DMS153 treated with DMSO at 0.1 percent for 48 hours (cell line): ENCODE measurements at regions not wholly inside any gene's neighbourhood (a gene's known extent, or its start where the extent isn't known, plus 50 kb on each side); places are given as distances from the start of the nearest gene placed in this dataset.

Experiments used
- DNase-seq: peaks from one replicate; lab custom pipeline; 2025; ENCODE audit not compliant: unreplicated experiment; lab: John Stamatoyannopoulos, UW

DNA sequence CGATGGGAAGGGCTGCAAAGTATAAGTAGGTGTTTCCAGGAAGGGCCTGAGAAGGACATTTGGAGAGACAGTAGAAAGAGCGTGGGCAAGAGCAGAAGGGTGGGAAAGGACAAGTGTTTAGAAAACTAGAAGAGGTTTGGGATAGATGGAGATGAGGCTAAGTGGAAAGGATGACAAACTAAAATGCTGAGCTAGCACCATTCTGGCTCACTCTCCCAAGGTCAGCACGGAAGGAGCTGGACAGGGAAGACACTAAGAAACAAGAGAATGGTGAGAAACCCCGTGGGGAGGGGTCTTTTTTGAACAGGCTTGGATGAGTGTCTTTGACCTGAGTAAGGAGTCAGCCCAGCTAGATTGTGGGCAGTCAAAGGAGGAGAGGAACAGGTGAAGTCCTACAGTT lies 286.0 kb downstream of the CDK5RAP2 start:
- DNase-seq, result no peak

DNA sequence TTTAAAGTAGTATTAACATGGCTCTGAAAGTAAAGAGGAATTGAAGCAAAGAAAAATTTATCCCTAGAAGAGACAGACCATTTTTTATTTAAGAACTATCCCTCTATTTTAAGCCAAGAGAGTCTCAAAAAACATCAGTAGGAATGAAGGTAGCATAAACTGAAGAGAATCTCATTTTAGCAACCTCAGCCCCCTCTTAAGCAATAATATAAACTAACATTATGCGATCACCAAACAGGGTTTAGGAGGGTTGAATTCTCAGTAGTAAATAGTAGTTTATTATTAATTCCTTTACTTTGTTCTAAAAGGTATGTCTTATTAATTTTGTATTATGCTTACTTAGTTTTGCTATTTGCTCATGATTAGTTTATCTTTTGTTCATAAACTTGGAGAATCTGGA lies 287.4 kb downstream of the CDK5RAP2 start:
- DNase-seq, result no peak

DNA sequence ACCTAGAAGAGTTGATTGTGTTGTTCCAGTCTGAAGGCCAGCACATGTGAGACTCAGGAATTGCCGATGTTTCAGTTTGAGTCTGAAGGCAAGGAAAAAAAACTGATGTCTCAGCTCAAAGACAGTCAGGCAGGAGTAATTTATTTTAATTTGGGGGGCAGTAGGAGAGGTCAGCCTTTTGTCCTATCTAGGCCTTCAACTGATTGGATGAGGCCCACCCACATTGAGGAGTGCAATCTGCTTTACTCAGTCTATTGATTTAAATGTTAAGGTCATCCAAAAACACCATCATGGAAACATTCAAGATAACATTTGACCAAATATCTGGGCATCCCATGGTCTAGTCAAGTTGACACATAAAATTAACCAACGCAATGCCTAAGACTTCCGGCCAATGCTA lies 288.9 kb downstream of the CDK5RAP2 start:
- no peak for DNase-seq

DNA sequence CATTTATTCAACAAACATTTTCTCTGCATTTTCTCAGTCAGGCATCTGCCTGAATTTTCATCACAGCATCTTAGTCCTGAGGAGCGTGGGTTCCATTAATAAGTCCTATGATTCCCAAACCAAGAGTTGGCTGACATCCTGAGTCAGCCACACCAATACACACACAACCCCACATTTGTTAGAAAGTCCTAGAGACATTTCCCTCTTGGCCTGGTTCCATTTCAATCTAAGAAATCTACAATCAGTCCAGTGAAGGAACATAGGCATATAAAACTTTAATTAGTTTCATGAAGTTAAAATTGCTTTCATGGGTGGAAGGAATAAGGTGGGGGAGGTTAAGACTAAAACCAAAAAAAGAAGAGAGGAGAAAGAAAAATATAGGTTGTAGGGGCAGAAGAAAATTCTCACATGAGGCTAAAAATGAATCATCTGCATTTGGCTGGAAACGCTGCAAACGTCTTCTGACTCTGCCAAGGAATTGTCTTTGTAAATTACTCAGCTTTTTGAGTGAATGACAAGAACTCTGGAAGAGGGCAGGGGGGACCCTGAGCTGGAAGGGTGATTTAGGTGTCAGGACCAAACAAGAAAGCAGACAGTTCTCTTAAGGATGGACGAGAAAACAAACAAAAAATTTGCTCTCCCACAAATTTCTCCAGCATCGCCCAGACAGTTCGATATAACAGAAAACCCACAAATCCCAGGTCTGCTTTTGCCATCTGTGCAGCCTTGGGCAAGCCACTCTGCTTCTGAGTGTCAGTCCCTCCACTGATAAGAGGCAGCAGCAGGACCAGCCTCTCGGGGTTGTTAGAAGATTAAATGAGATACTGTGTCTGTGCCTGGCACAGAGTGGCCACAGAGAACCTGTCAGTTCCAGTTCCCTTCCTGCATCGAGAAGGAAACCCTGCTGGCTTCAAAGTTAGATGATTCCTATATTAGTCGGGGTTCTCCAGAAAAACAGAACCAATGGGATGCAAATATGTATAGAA lies 289.7 kb downstream of the CDK5RAP2 start:
- no peak for DNase-seq

DNA sequence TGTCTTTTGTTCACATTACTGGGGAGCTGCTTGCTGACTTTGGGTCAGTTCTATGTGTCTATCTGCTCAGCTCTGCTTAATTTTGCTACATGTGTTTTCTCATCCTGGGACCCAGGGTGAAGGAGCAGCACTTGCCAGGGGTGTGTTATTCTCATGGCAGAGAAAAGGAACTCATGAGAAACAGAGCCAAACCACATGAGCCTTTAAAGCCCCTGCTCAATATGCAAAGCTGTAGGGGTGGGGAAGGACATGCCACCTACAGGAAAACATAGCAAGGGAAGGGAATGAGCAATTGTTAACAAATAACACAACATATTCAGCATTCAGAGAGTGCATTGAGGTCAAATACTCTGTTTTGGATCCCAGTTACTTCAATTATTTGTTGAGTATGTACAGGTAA lies 290.9 kb downstream of the CDK5RAP2 start:
- no peak for DNase-seq

DNA sequence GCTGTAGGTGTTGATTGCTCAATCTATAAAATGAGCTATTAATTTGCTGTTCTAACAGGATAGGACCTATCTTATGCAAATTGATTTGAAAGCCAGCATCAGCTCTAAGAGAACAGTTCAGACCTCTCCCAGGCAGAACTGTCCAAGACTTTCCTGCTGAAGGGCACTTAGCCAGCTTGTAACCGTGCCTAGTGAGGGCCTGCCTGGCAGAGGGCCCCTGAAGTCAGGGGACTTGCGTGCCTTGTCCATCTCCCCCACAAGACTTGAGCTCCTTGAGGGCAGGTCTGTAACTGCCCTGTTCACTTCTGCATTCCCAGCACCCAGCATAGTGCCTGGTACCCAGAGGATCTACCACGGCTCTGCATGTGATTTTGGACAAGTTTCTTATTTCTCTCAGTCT lies 293.4 kb downstream of the CDK5RAP2 start:
- no peak for DNase-seq

DNA sequence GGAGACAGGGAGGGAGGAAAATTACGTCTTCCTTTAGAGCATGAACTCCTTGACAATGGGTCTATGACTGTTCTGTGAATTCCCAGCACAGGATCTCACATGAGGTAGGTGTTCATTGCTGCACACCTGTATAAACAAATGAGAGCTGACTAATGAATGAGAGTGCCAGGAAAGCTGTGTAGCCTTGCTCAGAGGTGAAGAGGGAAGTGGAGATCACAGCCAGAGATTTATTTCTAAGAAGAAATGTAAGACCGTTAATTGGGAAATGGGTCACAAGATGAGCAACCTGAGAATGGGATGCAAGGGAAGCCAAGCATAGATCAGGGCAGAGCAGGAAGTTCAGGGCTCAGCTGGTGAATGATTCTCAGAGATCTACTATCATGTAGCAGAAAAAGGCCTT lies 295.1 kb downstream of the CDK5RAP2 start:
- DNase-seq, result no peak

DNA sequence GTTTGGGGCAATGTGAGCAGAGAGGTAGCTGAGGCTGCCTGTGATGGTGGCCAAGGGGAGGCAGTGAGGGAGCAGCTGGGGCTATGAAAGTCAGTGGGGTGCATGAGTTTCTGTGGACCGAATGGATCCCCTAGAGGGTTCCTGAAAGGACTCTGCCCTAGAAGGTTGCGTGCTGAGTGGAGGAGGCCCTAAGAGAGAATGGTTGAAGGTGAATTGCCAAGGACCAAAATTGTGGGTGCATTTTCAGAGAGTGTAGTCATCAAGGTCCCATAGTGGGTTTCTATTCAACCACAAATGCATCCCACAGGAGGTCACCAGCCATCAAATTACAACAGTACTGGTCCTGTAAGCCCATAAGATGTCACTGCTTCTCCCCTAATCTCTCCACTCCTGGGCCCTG lies 298.3 kb downstream of the CDK5RAP2 start:
- no peak for DNase-seq

DNA sequence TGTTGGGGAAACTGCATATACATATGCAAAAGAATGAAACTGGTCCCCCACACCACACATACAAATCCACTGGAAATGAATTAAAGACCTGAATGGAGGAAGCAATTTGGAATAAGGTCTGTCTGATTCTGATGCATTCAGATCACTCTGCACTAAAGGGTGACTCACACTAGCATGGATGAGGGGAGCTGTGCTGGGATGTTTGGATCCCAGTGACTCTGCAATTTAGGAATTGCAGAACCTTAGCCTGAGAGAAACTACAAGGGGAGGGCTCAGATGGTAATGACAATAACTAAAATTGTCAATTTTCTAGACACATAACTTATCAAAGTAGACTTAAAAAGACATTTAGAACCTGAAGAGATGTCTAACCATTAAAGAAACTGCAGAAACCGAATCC lies 312.0 kb downstream of the CDK5RAP2 start:
- no peak for DNase-seq

DNA sequence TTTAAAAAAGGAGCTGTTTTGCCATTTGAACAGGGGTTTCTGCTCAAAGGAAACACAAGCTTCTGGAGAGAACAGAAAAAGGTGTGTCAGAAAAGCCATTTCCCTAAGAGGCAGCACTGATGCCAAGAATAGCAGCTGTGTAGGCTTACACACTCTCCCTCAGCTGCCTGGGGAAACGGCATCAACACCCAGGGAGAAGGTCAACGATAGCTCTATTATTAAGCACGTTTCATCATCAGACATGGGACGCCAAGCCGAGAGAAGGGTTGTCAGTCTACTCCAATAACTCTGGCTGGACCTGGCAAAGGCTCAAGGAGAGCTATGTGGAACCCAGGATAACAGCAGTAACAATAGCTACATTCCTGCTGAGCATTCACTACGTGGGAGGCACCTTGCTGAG lies 314.2 kb downstream of the CDK5RAP2 start:
- peak; percentile 78 for DNase-seq

DNA sequence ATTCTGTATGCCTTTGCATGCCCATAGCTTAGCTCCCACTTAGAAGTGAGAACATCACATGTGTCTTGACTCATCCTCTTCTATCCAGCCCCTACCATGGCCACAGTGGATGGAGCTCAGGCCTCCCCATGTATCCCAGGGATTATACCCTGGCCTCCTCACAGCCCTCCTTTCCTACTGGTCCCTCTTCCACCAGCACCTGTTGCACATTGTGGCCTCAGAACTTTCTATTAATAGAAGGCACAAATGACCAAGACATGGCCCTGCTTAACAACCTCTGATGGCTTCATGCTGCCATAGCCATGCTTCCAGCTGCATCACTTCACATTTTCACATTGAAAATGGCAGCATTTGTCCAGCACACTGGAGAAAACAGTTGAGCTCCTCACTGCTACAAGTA lies 315.4 kb downstream of the CDK5RAP2 start:
- no peak for DNase-seq

DNA sequence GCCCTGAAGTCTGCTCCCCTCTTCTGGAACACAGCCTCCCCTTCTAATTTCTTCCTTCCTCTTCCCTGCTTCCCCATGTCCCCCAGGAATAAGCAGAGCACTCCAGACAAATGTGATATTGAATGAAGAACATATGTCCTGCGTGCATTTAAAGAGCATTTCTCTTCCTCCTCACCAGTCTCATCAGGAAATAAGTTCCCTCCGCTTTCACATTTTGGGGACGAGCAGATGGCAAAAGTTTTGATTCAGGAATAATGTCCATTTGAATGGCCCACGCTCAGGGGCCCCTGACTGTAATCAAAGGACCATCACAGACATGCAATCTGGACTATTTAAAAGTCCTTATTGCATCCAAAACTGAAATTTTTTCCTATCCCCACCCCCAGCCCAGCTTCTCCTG lies 316.1 kb downstream of the CDK5RAP2 start:
- no peak for DNase-seq

DNA sequence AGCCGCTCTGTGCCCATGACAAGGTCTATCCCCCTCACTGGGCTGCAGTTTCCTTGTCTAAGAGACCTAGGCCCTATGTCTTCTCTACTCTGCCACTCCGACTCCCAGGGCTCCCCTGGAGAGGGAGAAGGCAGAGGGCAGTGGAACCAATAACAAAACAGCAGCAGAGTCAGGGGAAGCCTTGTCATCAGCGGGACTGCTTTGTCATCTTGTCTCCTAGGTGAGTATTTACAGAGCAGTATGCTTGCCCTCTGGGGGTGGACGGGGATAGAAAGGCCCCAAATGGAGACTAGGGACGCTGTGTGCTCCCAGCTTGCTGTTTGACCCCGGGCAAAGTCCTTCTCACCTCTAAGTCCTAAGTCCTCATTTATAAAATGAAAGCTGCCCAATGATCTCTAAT lies 318.5 kb downstream of the CDK5RAP2 start:
- DNase-seq, result no peak

DNA sequence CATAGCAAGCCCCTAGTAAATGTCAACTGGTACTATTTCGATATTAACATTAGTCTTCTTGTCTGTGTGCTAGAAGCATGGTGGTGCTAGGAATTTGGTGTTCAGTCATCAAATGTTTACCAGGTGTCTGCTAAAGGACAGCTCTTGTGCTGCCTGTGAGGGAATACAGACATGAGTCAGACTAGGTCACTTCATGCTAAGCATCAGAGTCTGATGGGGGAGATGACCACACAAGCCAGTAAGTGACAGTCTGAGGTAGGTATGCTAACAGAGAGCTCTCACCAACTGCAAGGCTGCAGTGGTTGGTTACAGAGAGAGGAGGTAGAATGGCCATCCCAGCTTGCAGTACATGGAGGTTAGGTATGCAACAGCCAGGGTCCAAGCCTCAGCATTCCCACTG lies 320.9 kb downstream of the CDK5RAP2 start:
- DNase-seq, result no peak

DNA sequence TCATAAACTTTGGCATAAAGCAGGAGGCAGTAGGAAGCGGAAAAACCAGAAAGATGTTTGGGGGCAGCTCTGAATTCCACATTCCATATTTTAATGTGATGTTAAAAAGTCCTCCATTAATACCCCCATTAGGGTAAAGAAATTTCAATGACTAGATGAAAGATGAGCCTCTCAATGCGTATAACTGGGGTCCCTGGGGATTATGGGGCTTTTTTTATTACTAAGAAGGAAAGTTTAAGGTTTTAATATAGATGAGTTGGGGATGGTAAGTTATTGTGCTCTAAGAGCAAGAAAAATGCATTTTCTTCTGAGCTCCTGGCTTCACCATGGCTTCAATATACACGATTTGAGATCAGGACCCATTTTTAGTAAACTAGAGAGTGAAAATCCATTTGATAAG lies 321.9 kb downstream of the CDK5RAP2 start:
- no peak for DNase-seq

DNA sequence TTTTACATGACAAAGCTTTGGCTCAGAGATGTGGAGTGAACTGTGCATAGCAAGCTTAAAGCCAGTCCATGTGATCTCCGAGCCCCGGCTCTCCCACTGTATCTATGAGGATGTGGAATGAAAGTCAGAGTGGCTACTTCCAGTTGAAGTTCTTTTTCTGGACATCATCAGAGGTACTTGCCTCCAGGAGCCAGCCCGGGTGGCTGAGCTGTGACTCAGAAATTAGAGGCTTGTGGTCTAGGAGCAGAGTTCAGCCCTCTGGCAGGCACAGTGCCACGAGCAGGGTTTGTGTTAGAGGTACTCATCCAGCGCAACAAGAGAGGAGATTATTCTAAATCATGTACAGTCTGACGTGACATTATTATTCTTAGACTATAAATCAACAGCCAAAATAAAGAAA lies 322.5 kb downstream of the CDK5RAP2 start:
- no peak for DNase-seq

DNA sequence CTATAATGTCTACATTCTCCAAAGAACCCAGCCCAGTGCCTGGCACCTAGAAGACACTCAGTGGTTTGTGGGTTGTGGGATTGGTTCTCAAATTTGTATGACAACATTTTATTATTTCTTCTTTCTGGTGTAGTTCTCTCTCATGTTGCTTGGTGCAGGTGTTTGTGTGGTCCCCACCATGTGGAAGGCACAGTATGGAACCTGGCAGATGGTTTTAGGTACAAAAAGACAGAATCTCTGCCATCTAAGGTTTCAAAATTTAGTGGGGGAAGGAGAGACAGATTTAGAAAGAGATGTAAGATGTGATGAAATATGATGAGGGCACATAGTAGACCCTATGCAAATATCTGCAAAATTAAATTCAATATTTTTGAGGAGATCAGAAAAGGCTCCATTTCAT lies 323.8 kb downstream of the CDK5RAP2 start:
- no peak for DNase-seq

DNA sequence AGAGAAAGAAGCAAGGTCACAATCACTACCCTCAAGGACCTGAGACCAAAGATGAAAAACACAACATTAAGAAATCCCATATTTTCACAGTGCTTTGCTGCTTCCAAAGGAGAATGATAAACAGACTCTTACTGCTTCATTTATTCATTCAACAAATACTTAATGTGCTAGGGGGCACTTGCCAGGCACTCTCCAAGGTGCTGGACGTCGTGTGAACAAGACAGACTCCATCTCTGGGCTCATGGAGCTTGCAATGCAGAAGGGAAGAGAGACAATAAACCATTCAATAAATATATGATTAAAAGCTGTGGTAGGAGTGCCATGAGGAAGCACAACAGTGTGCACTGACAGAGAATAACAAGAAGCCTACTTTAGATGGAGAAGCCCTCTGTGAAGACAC lies 327.7 kb downstream of the CDK5RAP2 start:
- DNase-seq, result no peak

DNA sequence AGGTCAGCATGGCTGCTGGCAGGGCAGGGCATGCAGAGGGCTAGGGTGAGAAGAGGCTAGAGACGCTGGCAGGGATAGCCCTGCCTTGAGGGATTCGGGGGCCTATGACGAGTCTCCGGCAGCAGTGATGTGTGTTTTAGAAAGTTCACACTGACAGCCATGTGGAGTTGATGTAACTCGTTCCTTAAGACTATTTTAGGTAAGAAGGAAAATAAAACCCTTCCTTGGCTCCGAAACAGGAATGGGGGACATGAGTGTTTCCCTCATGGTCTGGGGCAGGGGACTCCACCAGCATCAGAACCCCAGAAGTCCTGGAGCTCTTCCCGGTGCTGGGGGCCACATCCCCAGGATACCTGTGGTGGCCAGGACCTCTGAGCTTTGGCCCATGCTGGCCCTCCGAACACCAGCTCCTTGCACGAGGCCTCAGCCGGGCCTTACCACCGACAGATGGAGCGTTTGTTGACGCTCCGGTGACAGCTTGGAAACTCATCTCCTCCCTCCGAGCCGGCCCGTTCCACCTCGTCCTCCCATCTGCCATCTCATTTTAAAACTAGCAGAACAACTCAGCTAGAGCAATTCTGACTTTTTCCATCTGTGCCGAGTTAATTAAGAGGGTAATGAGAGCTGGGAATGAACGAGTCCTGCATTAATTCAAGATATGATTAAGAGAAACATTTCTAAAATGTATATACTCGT lies 337.7 kb downstream of the CDK5RAP2 start:
- no peak for DNase-seq

DNA sequence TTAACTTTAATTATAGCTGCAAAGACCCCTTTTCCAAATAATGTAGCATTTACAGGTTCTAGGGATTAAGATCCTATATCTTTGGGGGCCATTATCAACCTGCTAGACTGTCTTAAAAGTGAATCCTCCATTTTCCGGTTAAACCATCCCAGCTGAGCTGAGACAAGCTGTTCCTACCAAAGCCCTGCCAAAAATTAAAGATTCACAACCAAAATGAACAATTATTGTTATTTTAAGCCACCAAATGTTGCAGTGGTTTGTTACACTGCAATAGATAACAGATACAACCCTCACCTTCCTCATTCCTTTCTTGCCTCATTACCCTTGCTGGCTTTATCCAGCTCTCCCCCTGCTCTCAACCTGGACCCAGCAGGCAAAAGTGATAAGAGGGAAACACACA lies 343.4 kb downstream of the CDK5RAP2 start:
- no peak for DNase-seq

DNA sequence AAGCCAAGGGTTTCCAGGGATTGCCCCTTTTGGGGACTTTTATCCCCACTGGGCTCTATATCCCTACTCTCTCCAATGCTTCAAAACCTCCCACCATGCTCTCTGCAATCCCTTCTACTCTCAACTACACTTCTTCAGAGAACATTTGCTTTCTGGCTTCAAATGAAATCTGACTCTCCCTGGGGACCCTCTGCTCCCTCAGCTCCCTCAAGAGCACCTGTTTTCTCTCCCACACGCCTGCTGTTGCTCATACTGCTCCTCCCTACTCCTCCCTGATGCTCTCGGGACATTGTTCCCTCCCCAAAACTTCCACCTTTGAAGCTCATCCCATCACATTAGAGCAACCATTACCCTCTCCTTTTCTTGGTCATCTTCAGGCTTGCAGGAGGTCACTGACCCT lies 344.9 kb downstream of the CDK5RAP2 start:
- DNase-seq, result no peak

DNA sequence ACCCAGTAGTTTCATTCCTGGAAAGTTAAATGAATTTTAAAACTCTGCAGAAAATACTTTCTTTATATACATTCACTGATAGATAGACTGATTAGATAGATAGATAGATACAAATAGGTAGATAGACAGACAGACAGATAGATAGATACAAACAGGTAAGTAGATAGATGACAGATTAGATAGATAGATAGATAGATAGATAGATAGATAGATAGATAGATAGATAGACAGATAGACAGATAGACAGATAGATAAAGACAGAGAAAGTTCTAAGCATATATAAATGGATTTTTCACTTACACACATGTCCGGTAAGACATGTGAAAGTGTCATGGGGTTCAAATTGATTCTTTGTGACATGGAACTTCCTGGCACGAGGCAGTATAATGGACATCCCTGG lies 349.7 kb downstream of the CDK5RAP2 start:
- no peak for DNase-seq
